ENCODE measurements at regions not wholly inside any gene's neighbourhood (a gene's known extent, or its start where the extent isn't known, plus 50 kb on each side); places are given as distances from the start of the nearest gene placed in this dataset.

DNA sequence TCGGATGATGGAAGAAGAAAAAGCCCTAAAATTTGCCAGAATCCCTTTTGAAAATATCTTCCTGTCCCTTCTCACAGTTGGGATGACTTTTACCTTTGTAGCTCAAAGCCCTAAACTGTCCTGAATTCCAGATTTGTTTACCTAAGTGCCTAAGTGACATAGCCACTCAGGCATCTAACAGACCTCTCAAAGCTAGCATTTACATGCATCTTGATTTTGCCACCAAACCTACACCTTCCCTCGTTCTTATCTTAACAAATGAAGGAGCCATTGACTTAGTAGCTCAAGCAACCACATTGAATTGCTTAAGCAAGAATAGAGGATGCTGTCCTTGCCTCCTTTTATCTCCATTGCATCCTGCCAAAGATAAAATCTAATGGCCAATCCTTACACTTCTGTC lies 198.4 kb upstream of the NTM start:
- intact Hi-C loops (cut with DNase I): no loop called here
- no peak for DNase-seq (ENCODE audit: low spot score)

DNA sequence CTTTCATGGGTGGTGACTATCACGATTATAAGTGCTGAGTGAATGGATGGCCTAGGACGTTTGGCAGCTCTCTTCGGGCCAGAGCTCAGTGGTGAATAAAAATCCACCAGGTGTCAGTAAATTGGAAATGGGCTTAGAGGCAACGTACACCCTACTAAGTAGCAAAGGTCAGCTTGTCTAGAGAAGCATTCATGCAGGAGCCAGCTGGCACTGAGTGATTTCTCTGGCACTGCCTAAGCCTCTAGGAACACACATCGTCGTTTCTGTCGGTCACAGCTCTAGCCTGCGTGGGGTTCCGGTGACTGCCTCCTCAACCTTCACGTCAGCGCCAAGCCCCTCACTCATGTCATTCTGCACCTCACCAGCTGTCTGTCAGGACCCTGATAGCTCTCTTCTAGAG lies 192.4 kb upstream of the NTM start:
- no peak for DNase-seq (ENCODE audit: low spot score)

DNA sequence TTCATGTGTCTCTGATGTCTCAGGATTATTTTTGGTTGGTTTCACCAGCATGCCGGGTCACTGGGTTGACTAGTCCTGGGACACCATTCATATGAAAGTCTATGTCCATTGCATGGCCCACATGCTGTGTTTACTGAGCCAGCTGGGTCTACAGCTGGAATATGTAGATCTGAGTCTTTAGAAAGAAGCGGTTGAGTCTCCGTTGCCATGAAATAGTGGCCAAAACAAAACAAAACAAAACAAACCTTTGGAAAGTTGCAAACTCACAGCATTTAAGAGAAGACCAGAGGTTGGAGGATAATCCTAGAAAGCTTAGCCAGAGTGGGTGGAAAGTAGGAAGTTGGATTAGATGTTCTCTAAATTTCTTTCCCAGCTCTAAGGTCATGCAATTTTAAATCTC lies 191.8 kb upstream of the NTM start:
- intact Hi-C loops (cut with DNase I): no loop called here

More for the DNA sequence above, 192.4 kb upstream of the NTM start:
- intact Hi-C loops (cut with DNase I): no loop called here

DNA sequence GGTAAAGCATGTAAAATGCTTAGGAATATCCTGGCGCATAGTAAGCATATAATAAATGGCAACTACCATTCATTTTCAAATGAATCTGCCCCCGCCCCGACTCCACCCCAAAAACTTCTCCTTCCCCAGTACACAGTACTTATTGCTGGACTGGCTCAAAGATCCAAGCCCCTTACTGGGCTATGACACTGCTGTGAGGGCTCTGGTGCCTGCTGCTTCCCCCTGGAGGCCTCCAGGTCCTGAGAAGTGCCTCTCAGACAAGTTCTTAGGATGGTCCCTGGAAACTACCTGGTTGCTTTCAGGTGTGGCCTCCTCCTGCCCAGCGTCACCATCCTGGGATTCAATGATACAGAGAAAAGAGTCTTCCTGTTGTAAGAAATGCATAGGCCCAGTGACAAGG lies 190.6 kb upstream of the NTM start:
- intact Hi-C loops (cut with DNase I): no loop called here
- DNase-seq (ENCODE audit: low spot score): no peak

More for the DNA sequence above, 191.8 kb upstream of the NTM start:
- DNase-seq (ENCODE audit: low spot score): no peak

DNA sequence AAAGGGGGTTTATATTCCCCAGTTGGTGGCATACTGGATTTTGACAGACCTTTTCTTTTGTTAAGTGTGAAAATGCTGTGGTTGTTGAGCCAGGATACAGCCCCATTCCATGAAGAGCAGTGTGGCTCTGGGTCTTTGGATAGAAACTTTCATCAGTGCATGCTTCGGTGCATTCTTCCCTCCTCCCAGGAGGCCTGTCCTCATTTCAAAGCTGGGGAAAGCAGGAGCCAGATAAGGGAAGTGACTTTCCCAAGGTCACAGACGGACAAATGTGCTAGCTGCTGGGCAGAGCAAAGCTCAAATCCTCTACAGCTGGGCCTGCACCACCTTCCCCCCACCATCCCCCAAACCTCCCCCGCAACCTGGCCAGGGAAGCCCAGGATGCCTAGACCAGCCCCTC lies 184.5 kb upstream of the NTM start:
- intact Hi-C loops (cut with DNase I): no loop called here
- DNase-seq (ENCODE audit: low spot score): no peak

DNA sequence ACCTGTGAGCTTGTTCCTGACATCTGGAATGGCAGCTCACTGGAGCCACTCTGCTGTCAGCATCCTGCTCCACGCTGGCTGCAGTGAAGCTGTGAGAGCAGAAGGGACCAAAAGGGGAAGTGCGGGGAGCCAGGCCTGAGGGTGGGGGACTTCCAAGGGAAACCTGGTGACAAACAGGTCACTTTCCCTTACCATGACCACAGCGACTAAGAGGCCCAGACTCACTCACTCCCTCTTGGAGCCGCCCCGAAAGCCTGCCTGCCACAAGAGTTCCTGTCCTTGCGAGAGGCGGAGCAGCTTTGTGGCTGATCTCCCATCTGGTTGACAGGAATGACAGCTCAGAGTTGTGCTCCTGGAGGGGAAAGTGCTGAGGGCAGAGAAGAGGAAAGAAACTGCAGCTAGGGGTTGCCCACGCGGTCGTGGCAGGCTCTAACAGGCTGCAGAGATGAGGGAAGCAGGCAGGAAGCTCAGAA lies 183.8 kb upstream of the NTM start:
- DNase-seq (ENCODE audit: low spot score): no peak

GRCh38 chr11:131190446-131190845 lies 180.0 kb upstream of the NTM start:
- intact Hi-C loops (cut with DNase I): no loop called here
- DNase-seq (ENCODE audit: low spot score): no peak

More for the DNA sequence above, 183.8 kb upstream of the NTM start:
- intact Hi-C loops (cut with DNase I): no loop called here

DNA sequence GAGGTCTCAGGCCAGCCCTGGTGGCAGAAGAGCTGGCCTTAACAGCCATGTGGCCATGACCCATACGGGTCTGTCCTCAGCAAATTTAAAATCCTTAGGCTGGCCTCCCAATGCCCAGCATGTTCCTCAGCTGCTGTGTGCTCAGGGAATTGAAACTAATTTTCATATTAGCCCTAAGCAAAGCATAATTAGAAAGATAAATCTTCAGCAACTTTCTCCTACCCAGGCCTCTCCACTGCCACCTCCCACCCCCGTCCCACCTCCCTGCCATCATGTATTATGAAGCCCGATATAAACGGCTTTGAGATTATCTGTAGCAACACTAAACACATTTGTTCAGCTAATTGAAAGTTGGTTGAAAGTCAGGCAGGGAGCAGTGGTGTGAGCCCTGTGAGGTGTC lies 178.8 kb upstream of the NTM start:
- no peak for DNase-seq (ENCODE audit: low spot score)
- intact Hi-C loops (cut with DNase I): no loop called here

DNA sequence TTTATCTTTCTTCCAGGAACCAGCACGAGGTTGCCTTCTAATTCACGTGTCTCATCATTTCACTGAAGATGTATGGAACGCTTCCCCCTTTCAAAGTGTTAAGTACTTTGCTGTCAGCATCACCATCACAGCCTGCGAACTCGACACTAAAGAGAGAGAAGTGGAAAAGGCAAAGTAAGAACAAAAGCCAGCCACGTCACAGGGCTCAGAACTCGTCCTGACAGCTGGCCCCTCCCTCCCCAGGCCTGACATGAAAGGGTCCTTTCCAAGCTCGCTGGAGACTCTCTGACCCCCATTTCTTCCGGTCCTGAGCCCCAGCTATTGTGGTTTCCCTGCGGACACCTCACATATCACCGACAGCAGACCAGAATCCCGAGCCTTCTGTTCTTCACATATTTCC lies 177.8 kb upstream of the NTM start:
- no peak for DNase-seq (ENCODE audit: low spot score)

GRCh38 chr11:131193031-131193501 lies 177.3 kb upstream of the NTM start:
- no peak for DNase-seq (ENCODE audit: low spot score)
- intact Hi-C loops (cut with DNase I): no loop called here

More for the DNA sequence above, 177.8 kb upstream of the NTM start:
- intact Hi-C loops (cut with DNase I): no loop called here

DNA sequence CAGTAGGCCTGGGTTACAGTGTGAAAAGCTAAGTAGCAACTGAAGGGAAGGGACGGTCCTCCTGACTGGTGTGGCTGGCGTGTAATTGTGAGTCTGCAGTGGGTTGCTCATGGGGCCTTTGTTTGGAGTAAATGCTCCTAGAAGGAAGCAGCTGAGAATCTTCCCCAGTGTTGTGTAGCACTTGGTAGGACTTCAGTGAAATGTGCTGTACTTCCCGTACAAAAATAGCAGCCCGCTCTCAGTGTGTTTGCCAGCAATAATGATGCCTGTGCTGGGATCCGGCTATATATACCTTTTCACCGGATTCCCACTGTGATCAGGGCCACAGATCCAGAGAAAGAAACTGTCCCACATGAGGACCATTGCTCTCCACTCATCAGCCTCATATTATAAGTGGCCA lies 175.7 kb upstream of the NTM start:
- intact Hi-C loops (cut with DNase I): no loop called here
- no peak for DNase-seq (ENCODE audit: low spot score)

DNA sequence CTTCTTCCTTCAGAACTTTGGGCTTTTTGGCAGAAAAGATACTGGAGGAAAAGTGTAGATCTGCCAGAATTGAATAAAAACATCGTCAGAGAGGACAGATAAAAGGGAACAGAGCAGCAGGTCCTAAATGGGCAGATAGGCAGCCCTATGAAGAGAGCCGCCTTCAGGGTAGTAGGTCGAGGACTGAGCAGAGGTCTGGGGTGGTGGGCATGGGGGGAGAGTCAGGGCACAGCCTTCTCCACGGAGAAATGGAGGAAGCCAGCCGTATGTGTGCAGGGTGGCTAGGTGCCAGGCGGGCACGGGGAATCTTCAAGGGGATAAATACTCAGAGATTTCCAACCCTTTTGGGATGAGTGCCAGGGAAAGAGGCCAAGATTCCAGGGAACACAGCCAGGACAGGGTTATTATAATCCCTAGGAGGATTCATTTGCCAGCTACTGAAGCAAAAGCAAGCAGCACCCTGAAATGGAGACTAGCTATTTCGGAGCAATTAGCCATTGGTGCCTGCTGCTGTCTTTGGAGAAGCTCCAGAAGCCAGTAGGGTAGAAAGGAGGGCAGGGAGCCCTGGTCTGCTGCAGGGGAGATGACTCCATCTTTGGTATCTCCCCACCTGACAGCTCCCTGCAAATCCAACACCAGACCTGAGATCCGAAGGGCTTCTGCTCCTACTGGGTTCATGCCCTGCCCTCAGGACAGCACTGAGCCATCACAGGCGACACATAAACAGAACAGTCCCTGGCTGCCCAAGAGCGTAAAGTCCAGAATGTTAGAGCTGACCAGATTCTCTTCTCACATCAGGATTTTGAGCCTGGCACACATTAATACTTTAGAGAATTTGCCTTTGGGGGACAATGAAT lies 174.5 kb upstream of the NTM start:
- no peak for DNase-seq (ENCODE audit: low spot score)
- intact Hi-C loops (cut with DNase I): no loop called here

DNA sequence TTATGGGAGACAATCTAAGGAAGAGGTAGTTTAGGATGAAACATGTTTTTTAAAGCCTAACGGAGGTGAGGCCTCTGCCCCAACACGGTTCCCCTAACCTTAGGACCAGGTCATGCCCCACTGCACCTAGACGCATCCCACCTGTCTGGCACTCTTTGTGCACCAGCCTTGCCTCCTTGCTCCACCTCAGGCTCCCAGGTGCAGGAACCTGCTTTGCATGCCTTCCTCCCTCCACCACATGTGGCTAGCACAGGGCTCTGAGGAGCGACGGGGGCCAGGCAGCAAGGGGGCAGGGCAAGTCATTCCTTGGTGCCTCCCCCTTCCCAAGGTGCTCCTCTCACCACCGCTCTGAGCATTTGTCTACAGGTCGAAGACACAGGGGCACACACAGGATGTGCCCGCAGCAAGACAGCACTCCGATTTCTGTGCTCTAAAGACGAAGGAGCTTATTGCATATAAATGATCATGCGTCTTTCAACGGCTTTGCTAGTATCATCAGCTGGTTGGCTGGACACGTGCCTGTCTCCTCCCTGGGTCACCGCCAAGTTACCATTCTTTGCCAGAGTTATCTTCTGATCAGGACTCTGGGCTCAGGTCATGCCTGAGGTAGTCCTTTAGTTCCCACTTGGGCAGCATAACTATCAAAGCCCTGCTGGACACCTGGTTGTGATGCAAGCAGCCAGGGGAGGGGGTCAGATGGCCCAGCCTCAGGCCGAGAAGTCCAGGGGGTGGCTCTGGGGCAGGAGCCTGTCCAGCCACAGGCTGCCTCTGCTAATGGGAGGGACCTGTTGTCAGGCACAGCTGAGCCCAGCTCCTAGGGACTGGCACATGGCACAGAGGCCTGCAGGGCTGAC lies 172.0 kb upstream of the NTM start:
- no peak for DNase-seq (ENCODE audit: low spot score)
- intact Hi-C loops (cut with DNase I): no loop called here

DNA sequence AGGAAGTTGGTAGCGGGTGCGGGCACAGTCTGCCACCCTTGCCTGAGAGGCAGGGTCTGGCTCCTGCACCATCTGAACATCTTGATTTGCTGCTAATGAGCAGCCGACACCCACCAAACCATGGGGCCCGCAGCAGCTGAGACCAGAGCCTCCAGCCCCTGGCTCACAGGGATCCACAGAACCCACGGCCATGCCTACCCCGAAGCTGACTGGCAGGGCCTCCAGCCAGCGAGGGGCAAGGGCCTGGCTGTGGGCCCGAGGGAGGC lies 171.5 kb upstream of the NTM start:
- intact Hi-C loops (cut with DNase I): no loop called here

DNA sequence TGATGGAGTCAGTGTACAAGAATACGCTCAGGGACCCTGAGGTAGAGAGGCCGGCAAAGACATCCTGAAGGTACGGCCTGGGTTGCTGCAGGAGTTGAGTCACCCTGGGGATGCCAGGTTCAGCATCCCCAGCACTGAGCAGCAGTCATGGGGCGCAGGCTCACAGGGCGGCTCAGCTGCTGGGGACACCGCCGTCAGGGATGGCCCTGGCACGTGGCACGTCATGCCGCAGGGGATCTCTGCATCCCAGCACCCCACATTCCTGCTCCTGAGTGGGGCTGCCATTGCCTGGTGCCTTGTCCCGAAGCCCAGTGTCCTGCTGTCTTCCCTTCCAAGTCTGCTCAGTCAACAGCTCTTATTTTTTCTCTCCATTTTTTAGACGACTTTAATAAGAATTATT lies 168.7 kb upstream of the NTM start:
- DNase-seq (ENCODE audit: low spot score): no peak
- intact Hi-C loops (cut with DNase I): no loop called here

More for the DNA sequence above, 171.5 kb upstream of the NTM start:
- DNase-seq (ENCODE audit: low spot score): no peak

- intact Hi-C loops (cut with DNase I): no loop called here
- no peak for DNase-seq (ENCODE audit: low spot score)
These were observed 167.4 kb upstream of the NTM start for GRCh38 chr11:131203040-131203439.

- DNase-seq (ENCODE audit: low spot score): no peak
- intact Hi-C loops (cut with DNase I): no loop called here
These were observed 166.1 kb upstream of the NTM start for GRCh38 chr11:131204282-131204681.

DNA sequence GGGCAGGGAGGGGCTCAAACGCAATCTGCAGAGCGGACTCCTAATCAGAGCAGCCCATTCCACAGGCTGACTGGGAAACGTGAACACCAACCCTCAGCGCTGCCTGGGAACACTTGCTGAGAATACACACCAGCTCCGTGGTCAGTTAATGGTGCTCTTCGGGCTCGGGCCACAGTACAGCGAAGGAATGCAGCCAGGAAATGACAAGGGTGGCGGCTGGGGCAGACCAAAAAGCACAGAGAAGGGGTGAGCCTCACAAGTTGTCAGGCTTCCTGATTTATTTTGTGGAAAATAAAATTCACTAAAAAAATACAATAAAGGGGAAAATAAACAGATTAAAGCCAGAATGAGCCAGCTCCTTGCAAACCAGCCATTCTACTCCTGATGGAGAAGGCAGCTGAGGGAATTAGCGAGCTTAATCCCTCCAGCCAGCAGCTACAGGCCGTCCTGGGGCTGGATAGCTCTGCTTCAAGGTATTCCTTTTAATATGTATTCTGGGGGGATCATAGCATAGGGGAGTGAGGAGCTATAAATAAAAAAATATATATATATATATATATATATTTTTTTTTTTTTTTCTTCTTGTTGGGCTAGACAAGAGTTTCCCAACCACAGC lies 165.5 kb upstream of the NTM start:
- intact Hi-C loops (cut with DNase I): no loop called here
- no peak for DNase-seq (ENCODE audit: low spot score)

DNA sequence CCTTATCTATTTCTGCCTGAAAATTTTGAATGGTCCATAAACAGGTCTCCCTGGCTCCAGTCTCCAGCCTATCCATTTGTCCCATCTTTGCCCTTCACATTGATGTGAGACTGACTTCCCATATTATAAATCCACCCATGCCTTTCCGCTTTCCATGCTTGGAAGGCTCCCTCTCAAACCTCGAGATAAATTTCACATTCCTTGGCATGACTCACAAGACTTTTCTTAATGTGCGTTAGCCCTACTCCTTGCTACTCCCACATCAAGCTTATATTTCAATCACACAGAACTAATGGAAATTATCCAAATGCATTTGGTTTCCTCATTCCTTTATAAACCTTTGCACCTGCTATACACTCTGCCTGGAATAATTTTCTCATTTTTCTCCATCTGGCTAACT lies 163.7 kb upstream of the NTM start:
- intact Hi-C loops (cut with DNase I): no loop called here

DNA sequence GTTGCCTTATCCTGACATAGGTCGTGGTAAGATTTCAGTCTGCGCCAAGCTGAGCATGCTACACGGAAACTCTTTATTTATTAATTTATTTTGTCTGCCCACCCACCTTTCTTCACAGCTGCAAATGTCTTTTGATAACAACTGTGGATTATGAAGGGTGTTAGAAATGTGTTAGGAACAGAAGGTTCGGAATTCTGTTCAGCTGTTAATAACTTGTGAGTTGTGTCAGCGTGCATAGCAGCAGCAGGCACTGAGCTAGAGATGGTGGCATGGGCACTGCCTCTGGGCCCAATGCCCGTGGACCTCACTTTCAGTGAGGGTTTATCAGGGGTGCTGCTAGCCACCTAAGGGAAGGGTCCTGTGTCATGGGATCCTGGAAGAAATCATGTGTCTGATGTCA lies 162.5 kb upstream of the NTM start:
- no peak for DNase-seq (ENCODE audit: low spot score)
- intact Hi-C loops (cut with DNase I): no loop called here

More for the DNA sequence above, 163.7 kb upstream of the NTM start:
- no peak for DNase-seq (ENCODE audit: low spot score)
